ENCODE measurements at regions not wholly inside any gene's neighbourhood (a gene's known extent, or its start where the extent isn't known, plus 50 kb on each side); places are given as distances from the start of the nearest gene placed in this dataset.

DNA sequence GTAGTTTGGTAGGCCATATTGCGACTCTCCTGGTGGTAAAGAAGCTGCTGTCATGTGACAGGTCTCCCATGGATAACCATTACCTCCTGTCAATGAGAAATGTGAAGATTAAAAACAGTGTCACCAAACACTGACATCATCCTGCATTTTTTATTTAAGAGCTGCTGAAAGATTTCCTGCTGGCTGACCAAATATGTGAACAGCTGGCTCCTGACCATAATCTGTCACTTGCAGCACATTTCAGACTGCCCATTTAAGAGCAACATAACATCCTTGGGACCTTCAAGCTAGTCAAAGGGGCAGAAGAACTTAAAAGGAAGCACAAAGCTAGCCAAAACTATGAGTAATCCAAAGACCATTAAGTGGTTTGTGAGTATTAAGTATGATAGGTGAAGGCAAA lies 288.0 kb downstream of the IZUMO3 start:
- TF ChIP-seq, protein P1, sequence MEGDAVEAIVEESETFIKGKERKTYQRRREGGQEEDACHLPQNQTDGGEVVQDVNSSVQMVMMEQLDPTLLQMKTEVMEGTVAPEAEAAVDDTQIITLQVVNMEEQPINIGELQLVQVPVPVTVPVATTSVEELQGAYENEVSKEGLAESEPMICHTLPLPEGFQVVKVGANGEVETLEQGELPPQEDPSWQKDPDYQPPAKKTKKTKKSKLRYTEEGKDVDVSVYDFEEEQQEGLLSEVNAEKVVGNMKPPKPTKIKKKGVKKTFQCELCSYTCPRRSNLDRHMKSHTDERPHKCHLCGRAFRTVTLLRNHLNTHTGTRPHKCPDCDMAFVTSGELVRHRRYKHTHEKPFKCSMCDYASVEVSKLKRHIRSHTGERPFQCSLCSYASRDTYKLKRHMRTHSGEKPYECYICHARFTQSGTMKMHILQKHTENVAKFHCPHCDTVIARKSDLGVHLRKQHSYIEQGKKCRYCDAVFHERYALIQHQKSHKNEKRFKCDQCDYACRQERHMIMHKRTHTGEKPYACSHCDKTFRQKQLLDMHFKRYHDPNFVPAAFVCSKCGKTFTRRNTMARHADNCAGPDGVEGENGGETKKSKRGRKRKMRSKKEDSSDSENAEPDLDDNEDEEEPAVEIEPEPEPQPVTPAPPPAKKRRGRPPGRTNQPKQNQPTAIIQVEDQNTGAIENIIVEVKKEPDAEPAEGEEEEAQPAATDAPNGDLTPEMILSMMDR (IDR thresholded peaks at IDR 0.05) = no peak
- TF ChIP-seq EZH2phosphoT487 (IDR thresholded peaks at IDR 0.05) = no peak

Measured in neural progenitor cell (in vitro differentiated cells).